Neural cell (in vitro differentiated cells): ENCODE measurements at regions not wholly inside any gene's neighbourhood (a gene's known extent, or its start where the extent isn't known, plus 50 kb on each side); places are given as distances from the start of the nearest gene placed in this dataset.

Experiments used
- H2AFZ ChIP-seq: fragments of 200-600, 300-800 bp; sonication (generic), shearing (Covaris generic); 2 replicates; pipeline ENCODE4 v1.6.0; 2014; ENCODE audit warnings: low read depth, mild to moderate bottlenecking, antibody characterized with exemption, low read length, moderate library complexity
- H3F3A ChIP-seq: fragments of 200-600 bp; shearing (Covaris generic); 2 replicates; pipeline ENCODE4 v1.6.1; 2016; ENCODE audit warnings: mild to moderate bottlenecking, moderate library complexity, mixed read lengths, antibody characterized with exemption, low read length; ENCODE audit not compliant: insufficient read depth, poor library complexity, severe bottlenecking
- H3K27ac ChIP-seq: fragments of 200-600, 300-800 bp; sonication (generic), shearing (Covaris generic); 2 replicates; pipeline ENCODE4 v1.5.1; 2014; ENCODE audit warnings: mild to moderate bottlenecking, low read length, moderate library complexity
- H3K27me3 ChIP-seq: fragments of 300-800, 200-600 bp; sonication (generic), shearing (Covaris generic); 2 replicates; pipeline ENCODE4 v1.6.0; 2014; ENCODE audit warnings: mild to moderate bottlenecking, low read depth, low read length, moderate library complexity; ENCODE audit not compliant: insufficient read depth
- H3K36me3 ChIP-seq: fragments of 300-800, 200-600 bp; sonication (generic), shearing (Covaris generic); 2 replicates; pipeline ENCODE4 v1.5.1; 2014; ENCODE audit warnings: mild to moderate bottlenecking, antibody characterized with exemption, low read length, moderate library complexity; ENCODE audit not compliant: insufficient read depth
- H3K4me2 ChIP-seq: fragments of 300-800, 200-600 bp; sonication (generic), shearing (Covaris generic); 2 replicates; pipeline ENCODE4 v1.6.0; 2014; ENCODE audit warnings: mild to moderate bottlenecking, low read length
- H3K4me3 ChIP-seq: fragments of 300-800, 200-600 bp; sonication (generic), shearing (Covaris generic); 2 replicates; pipeline ENCODE4 v1.5.1; 2014; ENCODE audit warnings: mild to moderate bottlenecking, low read length, moderate library complexity
- H3K79me2 ChIP-seq: fragments of 200-600 bp; shearing (Covaris generic); replicated peaks from 2 replicates; pipeline ENCODE4 v1.6.0; 2014; ENCODE audit warnings: mild to moderate bottlenecking, low read length, moderate library complexity; ENCODE audit not compliant: insufficient read depth
- H3K9ac ChIP-seq: fragments of 300-800, 200-600 bp; sonication (generic), shearing (Covaris generic); 2 replicates; pipeline ENCODE4 v1.6.1; 2016; ENCODE audit warnings: mild to moderate bottlenecking, low read length, mixed read lengths
- H3K9me2 ChIP-seq: fragments of 200-600 bp; shearing (Covaris generic); 2 replicates; pipeline ENCODE4 v1.6.1; 2016; ENCODE audit warnings: mild to moderate bottlenecking, low read length, mixed read lengths; ENCODE audit not compliant: insufficient read depth
- H3K9me3 ChIP-seq: fragments of 200-600, 300-800 bp; sonication (generic), shearing (Covaris generic); 2 replicates; pipeline ENCODE4 v1.6.1; 2016; ENCODE audit warnings: mild to moderate bottlenecking, mixed run types, low read length, moderate library complexity, mixed read lengths
- H4K20me1 ChIP-seq: fragments of 200-600 bp; shearing (Covaris generic); 2 replicates; pipeline ENCODE4 v1.6.1; 2016; ENCODE audit warnings: mild to moderate bottlenecking, mixed run types; ENCODE audit not compliant: insufficient read depth
- CTCF ChIP-seq: fragments of 450-650 bp; IDR thresholded peaks from 2 replicates; pipeline ENCODE4 v1.5.1; 2014; ENCODE audit warnings: antibody characterized with exemption, mild to moderate bottlenecking, moderate library complexity; ENCODE audit not compliant: poor library complexity, severe bottlenecking
- EP300 ChIP-seq: fragments of 450-650 bp; conservative IDR thresholded peaks from 2 replicates; pipeline ENCODE4 v1.6.1; 2014; ENCODE audit warnings: antibody characterized with exemption, mild to moderate bottlenecking, moderate library complexity; ENCODE audit not compliant: poor library complexity, severe bottlenecking
- EZH2 ChIP-seq: fragments of 200-600, 300-800 bp; shearing (Covaris generic), sonication (generic); IDR thresholded peaks from 2 replicates; pipeline ENCODE4 v1.6.1; 2014; ENCODE audit warnings: antibody characterized with exemption, low read length, borderline replicate concordance, mild to moderate bottlenecking; ENCODE audit not compliant: insufficient read depth, poor library complexity, severe bottlenecking
- MXI1 ChIP-seq: fragments of 450-650 bp; conservative IDR thresholded peaks from 2 replicates; pipeline ENCODE4 v1.6.1; 2014; ENCODE audit warnings: antibody characterized with exemption, mild to moderate bottlenecking; ENCODE audit not compliant: poor library complexity, severe bottlenecking
- POLR2AphosphoS5 ChIP-seq: IDR thresholded peaks from 2 replicates; pipeline ENCODE4 v1.6.1; 2012
- RAD21 ChIP-seq: fragments of 450-650 bp; conservative IDR thresholded peaks from 2 replicates; pipeline ENCODE4 v1.6.1; 2014; ENCODE audit warnings: antibody characterized with exemption, mild to moderate bottlenecking, moderate library complexity
- REST ChIP-seq: IDR thresholded peaks from 2 replicates; pipeline ENCODE4 v1.6.1; 2012; ENCODE audit warnings: borderline replicate concordance
- SMC3 ChIP-seq: fragments of 450-650 bp; conservative IDR thresholded peaks from 2 replicates; pipeline ENCODE4 v1.6.1; 2014; ENCODE audit warnings: antibody characterized with exemption, mild to moderate bottlenecking, moderate library complexity; ENCODE audit not compliant: poor library complexity
- TAF1 ChIP-seq: IDR thresholded peaks from 2 replicates; pipeline ENCODE4 v1.6.1; 2012; ENCODE audit warnings: low read depth

GRCh38 chr6:56770011-56770520, 127.4 kb upstream of the DST start:
- Histone ChIP-seq H3K4me3 (no peak overlapping the region), H2AFZ (no peak overlapping the region), H3K27ac (no peak overlapping the region), H3K36me3 (no peaks in the 10 kb centered on the region), H3K9me3 (no peaks in the 10 kb centered on the region), H3K79me2 (peaks cover 18% of the 10 kb centered on the region), H3K9ac (no peak overlapping the region), H3K9me2 (no peaks in the 10 kb centered on the region), H3K4me2 (no peak overlapping the region), H3F3A (no peaks in the 10 kb centered on the region), H4K20me1 (no peaks in the 10 kb centered on the region), H3K27me3 (no peaks in the 10 kb centered on the region)
- TF ChIP-seq POLR2AphosphoS5, result no peak
- no peak for TF ChIP-seq REST
- TF ChIP-seq EP300, result no peak
- TF ChIP-seq SMC3, result no peak
- no peak for TF ChIP-seq TAF1
- no peak for TF ChIP-seq RAD21
- no peak for TF ChIP-seq CTCF
- no peak for TF ChIP-seq MXI1
- no peak for TF ChIP-seq EZH2

GRCh38 chr6:56767892-56768531, 125.3 kb upstream of the DST start:
- no peak overlapping the region for H3K4me3 ChIP-seq
- H3K27me3 ChIP-seq, result no peaks in the 10 kb centered on the region
- H3K9me2 ChIP-seq, result no peaks in the 10 kb centered on the region
- peaks cover 22% of the 10 kb centered on the region for H3K79me2 ChIP-seq
- TF ChIP-seq EZH2 (no peak), MXI1 (no peak), SMC3 (no peak), RAD21 (no peak), EP300 (no peak), CTCF (no peak), REST (no peak), POLR2AphosphoS5 (no peak), TAF1 (no peak)
- H3K9me3 ChIP-seq, result no peaks in the 10 kb centered on the region
- no peak overlapping the region for H3K4me2 ChIP-seq
- no peaks in the 10 kb centered on the region for H3F3A ChIP-seq
- no peaks in the 10 kb centered on the region for H3K36me3 ChIP-seq
- no peak overlapping the region for H2AFZ ChIP-seq
- H3K9ac ChIP-seq, result no peak overlapping the region
- no peak overlapping the region for H3K27ac ChIP-seq
- H4K20me1 ChIP-seq, result no peaks in the 10 kb centered on the region
